ENCODE measurements at regions not wholly inside any gene's neighbourhood (a gene's known extent, or its start where the extent isn't known, plus 50 kb on each side); places are given as distances from the start of the nearest gene placed in this dataset.

- intact Hi-C loops (cut with micrococcal nuclease): no loop called here
- BruUV-seq (replicated peaks): no TSS peak
These were observed 598.3 kb upstream of the ZNF385D start for GRCh38 chr3:22349215-22349851.

DNA sequence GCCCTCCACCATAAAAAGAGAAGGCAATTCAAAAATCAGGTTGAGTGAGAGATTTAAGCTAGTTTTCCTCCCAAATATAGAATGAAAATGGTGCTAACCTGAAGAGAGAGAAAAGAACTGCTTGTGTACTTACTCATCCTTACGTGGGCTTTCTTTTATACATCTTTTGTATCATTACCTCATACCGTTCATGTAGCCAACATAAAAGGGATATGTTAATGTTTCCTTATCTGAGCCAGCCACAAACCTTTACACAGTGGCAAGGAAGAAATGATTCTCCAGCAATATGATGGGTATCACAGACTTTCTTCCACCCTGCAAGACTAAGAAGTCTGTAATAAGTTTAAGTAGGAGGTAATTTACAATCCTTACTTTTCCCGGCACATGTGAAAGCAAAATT lies 600.8 kb upstream of the ZNF385D start:
- no peak for TF ChIP-seq CTCF (IDR thresholded peaks at IDR 0.05; ENCODE audit: unreplicated experiment)
- DNase-seq (ENCODE audit: unreplicated experiment): no peak
- H3K27me3 Mint-ChIP-seq (ENCODE audit: insufficient read depth, unreplicated experiment): no peaks in the 10 kb centered on the region
- ChIA-PET CTCF (no interaction called here), POLR2A (no interaction called here)
- BruUV-seq (replicated peaks): no TSS peak
- no peaks in the 10 kb centered on the region for H3K9me3 Mint-ChIP-seq (ENCODE audit: unreplicated experiment)
- H3K27ac Mint-ChIP-seq (ENCODE audit: low read depth, unreplicated experiment): no peak overlapping the region
- intact Hi-C loops (cut with micrococcal nuclease): no loop called here
- H3K36me3 Mint-ChIP-seq (ENCODE audit: insufficient read depth, unreplicated experiment): no peaks in the 10 kb centered on the region
- no peak overlapping the region for H3K4me3 Mint-ChIP-seq (ENCODE audit: unreplicated experiment)
- no peaks in the 10 kb centered on the region for H3K4me1 Mint-ChIP-seq (ENCODE audit: insufficient read depth, unreplicated experiment)

More at GRCh38 chr3:22349215-22349851, 598.3 kb upstream of the ZNF385D start:
- POLR2A ChIA-PET: no interaction called here
- H3K36me3 Mint-ChIP-seq (ENCODE audit: insufficient read depth, unreplicated experiment): no peaks in the 10 kb centered on the region
- no peaks in the 10 kb centered on the region for H3K9me3 Mint-ChIP-seq (ENCODE audit: unreplicated experiment)
- DNase-seq (ENCODE audit: unreplicated experiment): no peak
- no peak overlapping the region for H3K27ac Mint-ChIP-seq (ENCODE audit: low read depth, unreplicated experiment)
- no peaks in the 10 kb centered on the region for H3K4me1 Mint-ChIP-seq (ENCODE audit: insufficient read depth, unreplicated experiment)
- no peak for TF ChIP-seq CTCF (IDR thresholded peaks at IDR 0.05; ENCODE audit: unreplicated experiment)
- no peak overlapping the region for H3K4me3 Mint-ChIP-seq (ENCODE audit: unreplicated experiment)
- CTCF ChIA-PET: no interaction called here
- H3K27me3 Mint-ChIP-seq (ENCODE audit: insufficient read depth, unreplicated experiment): no peaks in the 10 kb centered on the region

- DNase-seq (ENCODE audit: unreplicated experiment): no peak
- intact Hi-C loops (cut with micrococcal nuclease): no loop called here
- TF ChIP-seq CTCF (IDR thresholded peaks at IDR 0.05; ENCODE audit: unreplicated experiment): no peak
- no peaks in the 10 kb centered on the region for H3K27me3 Mint-ChIP-seq (ENCODE audit: insufficient read depth, unreplicated experiment)
- H3K4me1 Mint-ChIP-seq (ENCODE audit: insufficient read depth, unreplicated experiment): no peaks in the 10 kb centered on the region
- no peak overlapping the region for H3K4me3 Mint-ChIP-seq (ENCODE audit: unreplicated experiment)
- H3K27ac Mint-ChIP-seq (ENCODE audit: low read depth, unreplicated experiment): no peak overlapping the region
- no peaks in the 10 kb centered on the region for H3K9me3 Mint-ChIP-seq (ENCODE audit: unreplicated experiment)
- no TSS peak for BruUV-seq (replicated peaks)
- ChIA-PET CTCF (no interaction called here), POLR2A (no interaction called here)
- no peaks in the 10 kb centered on the region for H3K36me3 Mint-ChIP-seq (ENCODE audit: insufficient read depth, unreplicated experiment)
These were observed 602.1 kb upstream of the ZNF385D start for GRCh38 chr3:22353126-22353525.

DNA sequence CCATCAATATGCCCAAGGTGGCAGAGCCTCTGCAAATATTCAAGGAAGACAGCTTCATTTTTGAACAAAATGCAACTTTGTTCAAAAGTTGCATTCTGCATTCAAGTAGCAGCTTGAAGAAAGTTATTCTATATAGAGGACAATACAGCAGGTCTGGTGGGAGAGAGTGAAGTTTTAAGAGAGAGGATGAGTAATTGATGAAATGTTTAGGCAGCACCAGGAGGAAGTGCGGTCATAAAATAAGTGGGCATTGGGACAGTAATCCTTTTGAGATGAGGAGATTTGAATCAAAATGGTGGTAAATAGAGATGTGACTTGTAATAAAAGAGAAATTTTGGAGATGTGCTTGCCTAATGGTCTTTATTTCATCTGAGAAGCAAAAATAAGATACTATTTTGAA lies 607.3 kb upstream of the ZNF385D start:
- TF ChIP-seq CTCF (IDR thresholded peaks at IDR 0.05; ENCODE audit: unreplicated experiment): no peak
- no peak overlapping the region for H3K27ac Mint-ChIP-seq (ENCODE audit: low read depth, unreplicated experiment)
- no TSS peak for BruUV-seq (replicated peaks)
- peaks cover 10% of the 10 kb centered on the region for H3K4me1 Mint-ChIP-seq (ENCODE audit: insufficient read depth, unreplicated experiment)
- no peaks in the 10 kb centered on the region for H3K36me3 Mint-ChIP-seq (ENCODE audit: insufficient read depth, unreplicated experiment)
- ChIA-PET CTCF (no interaction called here), POLR2A (no interaction called here)
- no peaks in the 10 kb centered on the region for H3K9me3 Mint-ChIP-seq (ENCODE audit: unreplicated experiment)
- no peaks in the 10 kb centered on the region for H3K27me3 Mint-ChIP-seq (ENCODE audit: insufficient read depth, unreplicated experiment)
- intact Hi-C loops (cut with micrococcal nuclease): no loop called here
- no peak for DNase-seq (ENCODE audit: unreplicated experiment)
- H3K4me3 Mint-ChIP-seq (ENCODE audit: unreplicated experiment): no peak overlapping the region

Measured in MCF 10A (cell line).